ENCODE measurements at regions not wholly inside any gene's neighbourhood (a gene's known extent, or its start where the extent isn't known, plus 50 kb on each side); places are given as distances from the start of the nearest gene placed in this dataset.
"Not testable (repeated sequence)": the region's sequence is repeated elsewhere in the genome, so short reads cannot be mapped to it uniquely, and the experiment has no call there.

GRCh38 chr3:150128126-150128525 lies 157.4 kb upstream of the PFN2 start:
- no peak for DNase-seq (ENCODE audit: low spot score)

GRCh38 chr3:150127011-150127490 lies 156.4 kb upstream of the PFN2 start:
- no peak for DNase-seq (ENCODE audit: low spot score)

GRCh38 chr3:150124142-150124541 lies 153.4 kb upstream of the PFN2 start:
- peak; percentile 11 for DNase-seq (ENCODE audit: low spot score)

DNA sequence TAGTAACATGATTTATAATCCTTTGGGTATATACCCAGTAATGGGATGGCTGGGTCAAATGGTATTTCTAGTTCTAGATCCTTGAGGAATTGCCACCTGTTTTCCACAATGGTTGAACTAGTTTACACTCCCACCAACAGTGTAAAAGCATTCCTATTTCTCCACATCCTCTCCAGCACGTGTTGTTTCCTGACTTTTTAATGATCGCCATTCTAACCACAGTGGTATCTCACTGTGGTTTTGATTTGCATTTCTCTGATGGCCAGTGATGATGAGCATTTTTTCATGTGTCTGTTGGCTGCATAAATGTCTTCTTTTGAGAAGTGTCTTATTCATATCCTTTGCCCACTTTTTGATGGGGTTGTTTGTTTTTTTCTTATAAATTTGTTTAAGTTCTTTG lies 152.6 kb upstream of the PFN2 start:
- DNase-seq (ENCODE audit: low spot score): not testable (repeated sequence)

DNA sequence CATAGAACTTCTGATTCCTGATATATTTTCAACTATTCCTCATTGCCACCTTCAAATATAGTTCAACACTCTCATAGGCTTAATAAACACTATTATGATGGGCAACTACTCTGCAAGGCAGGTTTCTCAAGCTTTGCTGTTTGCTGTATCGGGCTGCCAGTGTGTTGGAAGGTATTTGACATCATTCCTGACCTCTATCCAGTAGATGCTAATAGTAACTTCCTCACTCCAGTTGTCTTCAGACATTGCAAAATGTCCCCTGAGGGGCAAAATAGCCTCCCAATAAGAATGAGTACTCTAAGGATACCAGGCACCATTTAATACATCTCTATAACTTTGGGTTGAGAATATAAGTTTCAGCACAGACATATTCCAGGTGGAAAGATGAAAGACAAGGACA lies 147.5 kb upstream of the PFN2 start:
- no peak for DNase-seq (ENCODE audit: low spot score)

- DNase-seq (ENCODE audit: low spot score): no peak
Observed at GRCh38 chr3:150117076-150117475, 146.4 kb upstream of the PFN2 start.

DNA sequence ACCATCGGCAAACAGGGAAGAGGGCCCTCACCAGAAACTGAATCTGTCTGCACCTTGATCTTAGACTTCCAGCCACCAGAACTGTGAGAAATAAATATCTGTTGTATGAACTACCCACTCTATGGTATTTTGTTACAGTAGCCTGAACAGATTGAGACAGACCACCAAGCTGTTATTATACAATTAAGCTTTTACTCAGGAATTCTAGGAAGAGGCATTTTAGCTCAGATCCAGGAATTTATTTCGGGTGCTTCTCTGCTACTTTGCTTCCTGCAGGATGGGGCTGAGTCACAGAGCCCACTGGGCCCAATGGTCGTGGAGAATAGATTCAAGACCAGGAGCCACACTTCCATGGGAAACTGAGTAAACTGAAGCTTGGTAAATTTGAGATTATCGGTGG lies 145.5 kb upstream of the PFN2 start:
- DNase-seq (ENCODE audit: low spot score): no peak

DNA sequence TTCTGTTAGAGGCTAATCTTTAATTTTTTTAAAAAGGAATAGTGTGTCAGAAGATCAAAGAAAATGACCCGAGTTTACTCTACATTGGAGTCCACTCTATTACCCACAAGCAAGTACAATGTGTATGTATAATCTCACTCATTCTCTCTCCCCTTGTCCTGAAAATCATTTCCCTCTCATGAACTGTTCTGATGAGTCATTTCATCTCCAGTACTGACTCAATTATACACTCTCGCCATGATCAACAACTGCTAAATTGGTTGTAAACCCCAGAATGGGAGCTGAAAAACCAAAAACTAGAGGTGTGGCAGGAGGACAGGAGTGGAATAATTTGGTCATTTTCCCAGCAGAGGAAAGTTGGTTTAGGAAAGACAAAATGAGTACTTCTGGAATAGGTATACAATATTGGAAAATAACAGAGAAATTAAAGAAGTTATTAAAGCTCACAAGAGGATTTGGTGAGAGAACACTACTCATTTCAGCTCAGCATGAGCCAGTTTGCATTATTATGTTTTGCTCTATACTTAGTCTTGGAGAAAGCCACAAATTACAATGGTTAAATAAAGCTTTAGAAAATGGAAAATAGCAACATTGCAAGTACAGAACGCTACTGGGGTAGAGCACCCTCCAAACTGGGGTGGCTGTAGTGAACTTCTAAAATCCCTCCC lies 144.3 kb upstream of the PFN2 start:
- no peak for DNase-seq (ENCODE audit: low spot score)

DNA sequence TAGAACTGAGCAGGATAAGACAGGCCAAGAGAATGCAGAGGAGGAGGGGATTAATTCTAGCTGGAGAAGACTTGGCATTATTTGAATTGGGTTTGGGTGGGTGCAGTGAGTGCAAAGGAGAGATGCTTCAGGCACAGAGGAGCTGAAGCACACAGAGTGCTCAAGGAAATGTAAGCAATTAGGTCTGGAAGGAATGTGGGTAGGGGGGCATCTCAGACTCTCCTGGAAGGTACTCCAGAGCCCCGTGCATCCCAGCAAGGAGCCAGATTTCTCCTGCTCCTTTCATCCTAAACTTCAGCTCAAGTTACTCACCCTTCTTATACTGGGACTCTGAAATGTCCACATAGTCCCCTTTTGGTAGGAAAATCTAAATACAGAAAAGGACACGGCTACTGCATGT lies 143.6 kb upstream of the PFN2 start:
- no peak for DNase-seq (ENCODE audit: low spot score)

GRCh38 chr3:150110097-150110496 lies 139.4 kb upstream of the PFN2 start:
- no peak for DNase-seq (ENCODE audit: low spot score)

- DNase-seq (ENCODE audit: low spot score): no peak
Observed at GRCh38 chr3:150107429-150108175, 136.9 kb upstream of the PFN2 start.

DNA sequence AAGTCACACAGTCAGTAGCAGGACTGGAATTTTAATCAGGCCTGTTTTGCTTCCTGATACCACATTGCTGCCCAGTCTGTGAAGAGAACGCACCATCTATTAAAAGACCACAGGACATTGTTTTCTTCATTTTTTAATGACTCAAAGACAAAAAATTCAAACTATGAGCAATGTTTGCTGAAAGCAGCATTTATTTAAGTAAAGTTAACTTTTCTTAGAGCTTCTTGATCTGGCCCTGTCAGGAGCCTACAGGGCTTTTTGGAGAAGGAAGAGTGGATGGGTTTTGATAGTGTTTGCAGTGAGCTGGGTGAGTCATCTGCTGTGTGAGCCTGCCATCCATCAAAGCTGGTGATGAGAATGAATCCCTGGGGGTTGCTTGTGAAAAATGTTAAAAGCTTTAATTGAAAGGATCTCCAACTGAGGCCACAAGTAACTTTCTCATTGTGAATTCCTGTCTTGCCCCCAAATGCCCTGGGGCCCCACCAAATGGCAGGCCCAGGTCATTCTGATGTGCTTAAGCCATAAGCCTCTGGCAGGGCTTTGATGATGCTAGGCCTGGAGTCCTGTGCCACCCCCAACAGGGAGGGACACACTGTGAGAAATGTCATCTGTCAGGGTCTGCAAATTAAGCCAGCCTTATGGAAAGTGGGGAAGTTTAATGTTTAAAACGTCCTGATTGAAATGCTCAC lies 136.2 kb upstream of the PFN2 start:
- DNase-seq (ENCODE audit: low spot score): no peak

DNA sequence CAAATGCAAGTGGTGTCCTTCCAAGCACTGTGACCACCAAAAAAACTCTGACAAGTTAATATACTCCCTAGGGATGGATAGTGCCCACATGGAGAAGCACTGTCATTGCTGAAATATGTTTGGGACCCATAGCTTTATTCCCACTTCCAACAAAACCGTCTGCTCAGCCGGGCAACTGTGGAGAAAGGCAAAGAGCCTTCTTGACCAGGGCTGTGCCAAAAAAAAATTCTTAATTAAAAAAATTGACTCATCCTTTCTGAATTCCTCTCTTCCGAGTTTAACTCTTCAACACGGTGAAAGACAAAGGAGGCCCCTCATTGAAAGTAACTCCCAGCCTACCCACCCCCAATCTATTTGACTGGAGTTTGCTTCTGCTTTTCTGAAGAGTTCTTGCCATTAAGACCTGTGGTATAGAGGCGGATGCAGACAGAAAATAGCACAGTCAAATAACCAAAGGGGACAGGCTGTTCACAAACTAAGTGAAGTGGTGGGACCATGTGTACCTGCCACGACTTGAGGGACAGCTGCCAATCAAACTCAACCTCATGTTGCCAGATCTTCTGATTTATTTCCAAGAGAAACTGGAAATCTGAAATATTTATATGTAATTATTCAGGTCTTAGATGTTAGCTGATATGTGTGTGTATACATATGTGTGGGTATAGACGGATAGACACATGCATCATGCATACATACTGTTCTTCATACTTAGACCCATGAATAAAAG lies 135.4 kb upstream of the PFN2 start:
- DNase-seq (ENCODE audit: low spot score): no peak

DNA sequence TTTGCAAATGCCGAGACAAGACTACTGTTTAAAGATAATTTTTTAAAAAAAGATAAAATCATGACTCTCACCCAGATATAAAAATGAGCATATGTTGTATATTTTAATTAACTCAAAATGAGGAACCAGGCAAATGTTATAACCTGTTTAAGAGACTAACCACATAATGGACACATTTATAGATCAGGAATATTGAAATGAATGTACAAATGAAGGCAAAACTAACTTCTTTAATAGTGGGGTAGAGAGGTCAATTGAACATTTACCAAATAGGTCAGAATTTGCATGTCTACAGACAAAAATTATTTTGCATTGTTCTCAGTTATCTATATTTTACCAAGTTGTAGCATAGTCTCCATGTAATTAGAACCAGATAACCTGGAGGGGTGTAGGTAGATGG lies 134.3 kb upstream of the PFN2 start:
- DNase-seq (ENCODE audit: low spot score): no peak

GRCh38 chr3:150104564-150104963 lies 133.9 kb upstream of the PFN2 start:
- DNase-seq (ENCODE audit: low spot score): no peak

GRCh38 chr3:150101016-150101415 lies 130.3 kb upstream of the PFN2 start:
- no peak for DNase-seq (ENCODE audit: low spot score)

DNA sequence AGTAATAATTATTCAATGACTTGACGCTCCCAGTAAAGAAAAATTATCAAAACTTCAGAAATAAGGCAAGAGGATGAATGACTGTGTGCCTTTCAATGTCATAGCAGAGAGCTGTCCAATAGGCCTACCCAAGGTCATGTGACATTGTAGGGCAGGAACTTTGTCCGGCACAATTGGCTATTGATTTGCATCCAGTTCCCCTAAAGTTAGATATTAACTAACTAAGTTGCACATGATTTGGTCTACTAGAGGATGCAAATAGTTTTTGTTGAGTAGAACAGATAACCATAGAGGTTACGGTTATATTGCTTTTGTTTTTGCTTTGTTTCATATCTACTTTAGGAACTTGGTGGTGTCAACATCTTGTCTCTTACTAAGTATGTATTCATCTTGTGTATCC lies 127.9 kb upstream of the PFN2 start:
- no peak for DNase-seq (ENCODE audit: low spot score)

DNA sequence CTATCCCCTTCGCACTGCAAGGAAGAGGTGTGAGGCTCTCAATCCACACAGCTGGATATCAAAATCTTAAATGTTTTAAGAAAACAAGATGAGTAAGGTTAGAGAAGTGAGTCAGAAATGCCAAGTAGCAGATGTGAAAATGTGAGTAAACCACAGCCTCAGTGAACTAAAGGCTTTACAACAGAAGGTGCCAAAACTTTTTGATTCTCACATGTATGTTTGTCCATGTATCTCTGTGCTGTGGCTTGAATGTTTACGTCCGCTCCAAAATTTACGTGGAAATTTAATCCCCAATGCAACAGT lies 126.8 kb upstream of the PFN2 start:
- no peak for DNase-seq (ENCODE audit: low spot score)

DNA sequence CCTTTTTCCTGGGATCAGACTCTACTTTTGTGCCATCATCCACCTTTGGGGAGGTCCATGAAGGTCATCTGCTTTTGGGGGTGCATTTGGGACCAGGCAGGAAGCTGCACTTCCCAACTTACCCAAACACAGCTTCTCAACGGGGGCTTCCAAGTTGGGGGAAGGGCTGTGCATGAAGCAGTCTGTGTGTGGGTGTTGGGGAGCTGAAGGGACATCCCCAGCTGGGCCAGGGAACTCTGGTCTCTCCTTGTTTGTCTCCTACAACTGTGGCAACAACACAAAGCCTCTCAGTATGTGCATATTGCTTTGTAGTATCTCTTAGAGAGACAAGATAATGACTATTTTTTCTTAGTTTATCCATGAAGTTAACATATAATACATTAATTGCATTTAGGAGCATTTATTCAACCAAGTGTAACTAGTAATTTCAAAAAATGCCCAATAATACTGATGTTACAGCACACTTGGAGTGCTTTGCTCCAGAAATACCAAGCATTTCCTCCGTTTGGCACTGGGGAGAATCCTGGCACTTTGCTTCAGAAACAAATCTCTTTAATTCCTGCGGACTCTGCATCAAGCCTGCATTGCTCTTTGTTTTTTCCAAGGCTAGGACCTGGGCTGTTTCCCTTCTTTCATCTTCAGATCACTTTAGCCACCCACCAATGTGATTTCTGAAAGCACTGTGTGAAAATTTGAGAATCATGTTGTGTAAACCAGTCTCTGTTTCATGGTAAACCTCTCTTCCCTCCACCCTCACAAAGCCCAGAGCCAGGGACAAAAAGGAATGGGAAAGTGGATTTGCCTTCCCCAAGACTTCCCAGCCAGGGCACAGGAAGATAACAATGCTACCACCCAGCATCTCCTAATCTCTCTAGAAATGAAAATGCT lies 126.2 kb upstream of the PFN2 start:
- no peak for DNase-seq (ENCODE audit: low spot score)

DNA sequence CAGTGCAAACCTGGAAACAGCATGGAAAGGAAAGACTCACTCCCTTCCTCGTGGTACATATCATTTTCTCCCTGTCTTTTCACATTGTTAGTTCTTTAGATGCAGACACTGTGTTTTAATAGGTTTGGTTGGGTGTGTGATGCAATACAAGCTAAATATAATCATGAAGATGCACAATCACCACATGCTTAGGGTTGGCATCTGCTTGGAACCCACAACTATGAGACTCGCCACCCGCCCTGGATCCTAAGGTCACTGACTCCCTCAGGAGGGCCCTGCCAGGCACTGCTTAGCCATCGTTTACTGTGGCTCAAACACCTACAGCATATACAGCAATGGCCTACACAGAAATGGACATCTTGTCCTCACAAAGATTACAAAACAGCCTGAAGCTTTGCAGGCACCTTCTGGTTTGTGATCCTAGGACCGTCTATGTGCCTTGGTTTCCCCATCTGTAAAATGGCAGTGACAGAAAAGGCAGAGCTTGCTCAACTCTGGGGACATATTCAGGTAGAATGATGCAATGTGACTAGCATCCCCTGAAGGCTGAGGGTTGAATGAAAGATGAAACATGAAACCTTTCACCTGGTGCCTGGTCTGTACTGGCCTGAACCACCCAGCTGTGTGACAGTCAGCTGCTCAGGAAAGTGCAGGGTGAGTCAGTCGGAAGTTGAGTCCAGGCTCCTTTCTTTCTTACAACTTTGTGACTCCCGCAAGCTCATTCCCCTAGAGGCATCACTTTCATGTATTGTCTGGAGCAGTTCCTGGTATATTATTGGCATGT lies 123.6 kb upstream of the PFN2 start:
- no peak for DNase-seq (ENCODE audit: low spot score)

DNA sequence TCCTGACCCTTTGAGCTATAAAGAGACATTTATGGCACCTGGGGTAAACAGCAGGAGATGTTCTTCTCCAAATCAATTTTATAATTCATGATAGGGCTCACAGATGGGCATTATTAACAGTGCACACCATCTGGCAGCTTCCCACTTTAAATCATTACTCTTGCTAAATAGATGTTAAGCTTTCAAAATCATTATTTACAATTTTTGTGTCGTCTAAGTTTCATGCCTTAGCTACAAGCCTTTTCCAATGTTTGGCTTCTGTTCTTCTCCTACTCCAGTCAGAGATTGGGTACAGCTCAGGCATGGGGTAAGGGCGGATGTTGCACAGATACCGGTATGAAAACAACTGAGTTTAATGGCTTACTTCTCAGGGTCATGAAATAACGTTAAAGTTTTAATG lies 120.9 kb upstream of the PFN2 start:
- no peak for DNase-seq (ENCODE audit: low spot score)

All from NAMALWA (cell line).